T-helper 17 cell (primary cell): ENCODE measurements at regions not wholly inside any gene's neighbourhood (a gene's known extent, or its start where the extent isn't known, plus 50 kb on each side); places are given as distances from the start of the nearest gene placed in this dataset.
"Not testable (repeated sequence)": the region's sequence is repeated elsewhere in the genome, so short reads cannot be mapped to it uniquely, and the experiment has no call there.

Experiments
- ATAC-seq: fragments of 150-1000 bp; cut with Tn5 transposase; 2 replicates; pipeline ENCODE4 v1.10.0; 2021; ENCODE audit warnings: mild to moderate bottlenecking, moderate library complexity
- DNase-seq, 3 donors: peaks; one replicate each; pipeline versions ENCODE4 v3.0.0 to v3.0.0-alpha.2; 2020 to 2021
- H3K9me3 ChIP-seq: one replicate; pipeline ENCODE4 v1.7.0; 2013; ENCODE audit warnings: low read length, mild to moderate bottlenecking; ENCODE audit not compliant: control insufficient read depth, poor library complexity, severe bottlenecking
- H3K27ac Mint-ChIP-seq: one replicate; pipeline ENCODE4 v1.8.0; 2022; ENCODE audit warnings: mild to moderate bottlenecking, moderate library complexity, mixed read lengths
- H3K27me3 Mint-ChIP-seq: one replicate; pipeline ENCODE4 v1.8.0; 2022; ENCODE audit warnings: mixed read lengths
- H3K36me3 Mint-ChIP-seq: one replicate; pipeline ENCODE4 v1.8.0; 2022; ENCODE audit warnings: low read depth, mixed read lengths
- H3K4me1 Mint-ChIP-seq: one replicate; pipeline ENCODE4 v1.8.0; 2022; ENCODE audit warnings: mild to moderate bottlenecking, mixed read lengths
- H3K4me3 Mint-ChIP-seq: one replicate; pipeline ENCODE4 v1.8.0; 2022; ENCODE audit warnings: mild to moderate bottlenecking, moderate library complexity, mixed read lengths

GRCh38 chr6:94213226-94213625 is 793.9 kb upstream of the EPHA7 start:
- ATAC-seq: no peak
- no peaks in the 10 kb centered on the region for H3K9me3 ChIP-seq
- H3K4me3 Mint-ChIP-seq: no peak overlapping the region
- no peak overlapping the region for H3K27ac Mint-ChIP-seq
- H3K36me3 Mint-ChIP-seq: no peaks in the 10 kb centered on the region
- no peaks in the 10 kb centered on the region for H3K4me1 Mint-ChIP-seq
- no peaks in the 10 kb centered on the region for H3K27me3 Mint-ChIP-seq
- DNase-seq: no peak

DNA sequence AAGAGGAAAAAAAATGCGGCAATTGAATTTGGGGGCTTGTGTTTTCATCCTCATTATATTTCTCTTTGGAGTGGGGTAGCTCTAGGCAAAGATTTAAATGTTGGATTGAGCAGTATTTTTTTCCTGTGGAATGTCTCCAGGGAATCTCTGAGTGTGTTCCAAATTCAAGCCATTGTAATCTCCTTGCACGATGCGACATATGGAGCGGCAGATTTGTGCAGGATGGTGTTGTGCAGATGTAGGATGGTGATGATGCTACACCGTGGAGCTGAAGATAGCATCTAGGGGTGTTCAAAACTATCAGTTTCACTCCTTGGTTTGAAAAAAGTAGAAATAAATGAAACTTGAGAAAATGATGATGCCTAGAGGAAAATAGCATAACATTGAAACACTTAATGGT is 777.5 kb upstream of the EPHA7 start:
- Mint-ChIP-seq H3K36me3 (no peaks in the 10 kb centered on the region), H3K27me3 (no peaks in the 10 kb centered on the region), H3K4me1 (no peaks in the 10 kb centered on the region), H3K4me3 (no peak overlapping the region), H3K27ac (no peak overlapping the region)
- ATAC-seq (no peak), DNase-seq (no peak)
- no peaks in the 10 kb centered on the region for H3K9me3 ChIP-seq

DNA sequence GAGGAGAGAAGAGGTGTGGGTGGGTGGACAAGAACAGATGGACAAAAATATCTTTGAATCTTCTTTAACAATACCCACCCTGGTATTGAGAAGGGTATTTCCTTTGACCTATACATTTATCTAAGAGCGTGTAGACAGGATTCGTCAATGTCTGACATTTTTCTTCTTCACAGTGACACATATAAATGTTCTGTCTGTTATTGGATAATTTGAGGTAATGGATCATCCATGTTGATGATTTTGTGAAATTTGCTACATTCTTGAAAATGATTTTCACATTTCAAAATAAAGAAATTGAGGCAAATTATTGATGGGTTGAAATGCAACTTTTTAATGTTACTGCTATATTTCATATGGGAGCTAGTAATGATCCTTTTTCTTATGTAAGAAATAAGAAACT is 770.7 kb upstream of the EPHA7 start:
- Mint-ChIP-seq H3K4me1 (no peaks in the 10 kb centered on the region), H3K27me3 (no peaks in the 10 kb centered on the region), H3K4me3 (no peak overlapping the region), H3K36me3 (no peaks in the 10 kb centered on the region), H3K27ac (no peak overlapping the region)
- no peaks in the 10 kb centered on the region for H3K9me3 ChIP-seq
- ATAC-seq (no peak), DNase-seq (no peak)

- Mint-ChIP-seq H3K36me3 (no peaks in the 10 kb centered on the region), H3K27ac (no peak overlapping the region), H3K4me1 (no peaks in the 10 kb centered on the region), H3K27me3 (no peaks in the 10 kb centered on the region), H3K4me3 (no peak overlapping the region)
- DNase-seq: no peak
- no peaks in the 10 kb centered on the region for H3K9me3 ChIP-seq
- ATAC-seq: no peak
Observed at GRCh38 chr6:94184666-94185464, 765.5 kb upstream of the EPHA7 start.

DNA sequence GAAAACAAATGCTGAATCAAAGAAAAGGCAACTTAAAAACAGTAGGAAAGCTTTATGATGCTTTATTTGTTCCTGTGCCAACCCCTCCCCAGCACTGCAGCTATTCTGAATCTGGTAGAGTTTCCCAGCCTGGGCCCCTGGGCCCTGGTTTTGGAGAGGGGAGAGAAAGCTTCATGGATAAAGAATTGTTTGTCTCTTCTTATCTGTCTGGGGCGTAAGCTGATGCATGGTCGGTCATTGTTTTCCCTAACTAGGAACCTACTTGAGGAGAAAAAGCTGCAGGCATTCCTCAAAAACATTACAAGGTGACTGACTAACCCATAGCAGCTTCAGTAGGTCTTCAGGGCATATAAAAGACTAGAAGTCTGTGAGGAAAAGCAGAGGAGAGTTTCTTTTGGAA is 758.1 kb upstream of the EPHA7 start:
- H3K27me3 Mint-ChIP-seq: no peaks in the 10 kb centered on the region
- H3K36me3 Mint-ChIP-seq: no peaks in the 10 kb centered on the region
- DNase-seq (no peak), ATAC-seq (no peak)
- H3K4me3 Mint-ChIP-seq: no peak overlapping the region
- H3K9me3 ChIP-seq: no peaks in the 10 kb centered on the region
- H3K4me1 Mint-ChIP-seq: no peaks in the 10 kb centered on the region
- no peak overlapping the region for H3K27ac Mint-ChIP-seq

GRCh38 chr6:94175465-94175864 is 756.1 kb upstream of the EPHA7 start:
- Mint-ChIP-seq H3K4me3 (no peak overlapping the region), H3K27ac (no peak overlapping the region), H3K27me3 (no peaks in the 10 kb centered on the region), H3K36me3 (no peaks in the 10 kb centered on the region), H3K4me1 (no peaks in the 10 kb centered on the region)
- ATAC-seq (no peak), DNase-seq (no peak)
- H3K9me3 ChIP-seq: no peaks in the 10 kb centered on the region

GRCh38 chr6:94163877-94164276 is 744.5 kb upstream of the EPHA7 start:
- Mint-ChIP-seq H3K36me3 (no peaks in the 10 kb centered on the region), H3K27ac (no peak overlapping the region), H3K4me3 (no peak overlapping the region), H3K4me1 (no peaks in the 10 kb centered on the region), H3K27me3 (no peaks in the 10 kb centered on the region)
- no peaks in the 10 kb centered on the region for H3K9me3 ChIP-seq
- no peak for ATAC-seq
- DNase-seq: no peak

DNA sequence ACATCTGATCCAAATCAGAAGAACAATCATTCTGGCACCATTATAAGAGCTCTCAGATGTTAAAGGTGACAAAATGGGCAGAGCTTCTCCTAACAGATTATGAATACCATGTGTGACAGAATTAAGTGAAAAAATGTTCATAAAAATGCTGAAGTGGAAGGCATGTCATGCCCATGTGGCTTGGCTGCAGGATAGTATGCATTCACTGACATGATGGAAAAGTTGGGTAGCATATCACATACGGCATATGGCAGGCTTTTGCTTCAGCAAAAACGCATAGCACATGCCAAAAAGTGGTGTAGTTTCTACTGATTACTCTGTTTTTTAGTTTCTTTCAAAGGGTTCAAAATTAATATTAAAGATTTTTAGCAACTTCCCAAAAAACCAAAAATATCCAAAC is 731.5 kb upstream of the EPHA7 start:
- no peaks in the 10 kb centered on the region for H3K9me3 ChIP-seq
- DNase-seq: no peak
- Mint-ChIP-seq H3K36me3 (no peaks in the 10 kb centered on the region), H3K27me3 (no peaks in the 10 kb centered on the region), H3K4me3 (no peak overlapping the region), H3K27ac (no peak overlapping the region), H3K4me1 (no peaks in the 10 kb centered on the region)
- no peak for ATAC-seq

DNA sequence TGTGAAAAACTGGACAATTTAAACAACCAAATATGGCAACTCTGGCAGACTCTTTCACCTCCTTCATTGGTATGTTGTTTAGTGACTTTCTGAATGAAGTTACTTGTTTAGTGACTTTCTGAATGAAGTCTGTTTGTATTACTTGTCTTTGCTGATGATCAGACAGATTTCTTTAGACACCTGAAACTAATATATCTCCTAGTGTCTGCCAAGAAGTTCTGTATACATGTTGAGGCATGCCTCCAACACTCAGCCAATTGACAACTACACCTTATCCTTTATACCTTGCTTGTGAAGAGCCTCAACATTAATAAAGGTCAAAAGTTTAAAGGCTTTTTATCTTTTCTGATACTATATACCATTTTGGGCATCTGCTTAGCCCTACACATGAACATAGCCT is 725.4 kb upstream of the EPHA7 start:
- Mint-ChIP-seq H3K4me3 (no peak overlapping the region), H3K27ac (no peak overlapping the region), H3K27me3 (no peaks in the 10 kb centered on the region), H3K36me3 (no peaks in the 10 kb centered on the region), H3K4me1 (no peaks in the 10 kb centered on the region)
- no peak for DNase-seq
- ATAC-seq: no peak
- H3K9me3 ChIP-seq: no peaks in the 10 kb centered on the region

- H3K36me3 Mint-ChIP-seq, H3K4me1 Mint-ChIP-seq: not testable (repeated sequence)
Observed at GRCh38 chr6:94137178-94137577, 717.8 kb upstream of the EPHA7 start.

DNA sequence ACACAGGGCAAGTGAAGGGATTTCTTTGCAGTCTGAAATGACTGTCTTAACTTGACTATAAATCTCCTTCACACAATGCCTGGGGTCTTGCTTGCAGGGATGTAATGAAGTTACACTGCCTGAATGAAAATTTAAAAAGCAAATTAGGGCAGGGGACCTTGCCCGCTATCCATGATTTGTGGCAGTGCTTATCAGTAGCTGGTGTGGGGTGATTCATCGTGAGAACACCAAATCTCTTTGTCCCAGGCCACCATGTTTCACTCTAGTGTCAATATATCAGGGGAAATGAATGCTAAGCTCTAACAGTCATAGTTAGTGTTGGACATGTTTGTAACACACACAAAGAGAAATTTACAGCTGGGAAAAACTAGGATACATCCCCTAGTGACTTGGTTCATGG is 713.7 kb upstream of the EPHA7 start:
- Mint-ChIP-seq H3K4me1 (no peaks in the 10 kb centered on the region), H3K27ac (no peak overlapping the region), H3K4me3 (no peak overlapping the region), H3K36me3 (no peaks in the 10 kb centered on the region), H3K27me3 (no peaks in the 10 kb centered on the region)
- H3K9me3 ChIP-seq: no peaks in the 10 kb centered on the region
- no peak for ATAC-seq
- DNase-seq: no peak

More at GRCh38 chr6:94137178-94137577, 717.8 kb upstream of the EPHA7 start:
- H3K27ac Mint-ChIP-seq, DNase-seq, ATAC-seq, H3K27me3 Mint-ChIP-seq, H3K9me3 ChIP-seq, H3K4me3 Mint-ChIP-seq: not testable (repeated sequence)

DNA sequence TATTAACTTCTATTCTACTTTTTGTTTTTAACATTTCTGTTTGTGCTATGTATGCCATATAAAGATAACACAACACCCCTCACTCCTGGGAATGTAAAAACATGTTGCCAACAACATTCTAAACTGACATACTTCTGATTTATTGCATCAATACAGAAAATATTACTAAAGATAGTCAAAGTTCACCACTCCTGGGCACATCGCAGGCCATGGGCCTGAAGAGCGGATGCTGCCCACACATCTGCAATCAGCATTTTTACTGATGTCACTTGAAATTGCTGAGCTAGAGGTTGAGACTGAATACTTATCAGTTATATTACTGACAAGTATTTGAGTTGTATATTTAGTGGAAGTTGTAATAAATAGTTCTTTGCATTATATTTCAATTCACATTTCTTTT is 711.9 kb upstream of the EPHA7 start:
- no peaks in the 10 kb centered on the region for H3K27me3 Mint-ChIP-seq
- ATAC-seq (no peak), DNase-seq (no peak)
- no peaks in the 10 kb centered on the region for H3K4me1 Mint-ChIP-seq
- no peaks in the 10 kb centered on the region for H3K9me3 ChIP-seq
- H3K27ac Mint-ChIP-seq: no peak overlapping the region
- no peaks in the 10 kb centered on the region for H3K36me3 Mint-ChIP-seq
- no peak overlapping the region for H3K4me3 Mint-ChIP-seq

DNA sequence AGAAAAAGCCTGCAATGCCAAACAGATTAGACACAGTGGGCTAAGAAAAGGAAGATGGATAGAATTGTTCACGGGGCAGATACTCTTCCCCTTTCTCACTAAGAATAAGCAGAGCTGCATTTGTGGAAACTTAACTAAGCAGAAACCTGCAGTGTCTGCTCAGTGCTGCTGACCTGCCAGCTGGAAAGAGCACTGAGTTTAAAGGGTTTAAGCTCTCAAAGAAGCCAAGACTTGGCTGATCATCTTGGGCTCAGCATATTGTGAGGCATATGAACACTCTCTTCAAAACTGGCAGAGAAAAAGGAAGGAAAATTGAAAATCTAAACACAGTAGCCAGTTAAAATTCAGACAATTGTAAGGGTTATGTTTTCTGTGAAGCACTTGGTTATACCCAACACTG is 711.1 kb upstream of the EPHA7 start:
- ATAC-seq: no peak
- H3K27me3 Mint-ChIP-seq: no peaks in the 10 kb centered on the region
- H3K27ac Mint-ChIP-seq: no peak overlapping the region
- H3K4me1 Mint-ChIP-seq: no peaks in the 10 kb centered on the region
- no peak for DNase-seq
- H3K4me3 Mint-ChIP-seq: no peak overlapping the region
- H3K9me3 ChIP-seq: no peaks in the 10 kb centered on the region
- no peaks in the 10 kb centered on the region for H3K36me3 Mint-ChIP-seq

DNA sequence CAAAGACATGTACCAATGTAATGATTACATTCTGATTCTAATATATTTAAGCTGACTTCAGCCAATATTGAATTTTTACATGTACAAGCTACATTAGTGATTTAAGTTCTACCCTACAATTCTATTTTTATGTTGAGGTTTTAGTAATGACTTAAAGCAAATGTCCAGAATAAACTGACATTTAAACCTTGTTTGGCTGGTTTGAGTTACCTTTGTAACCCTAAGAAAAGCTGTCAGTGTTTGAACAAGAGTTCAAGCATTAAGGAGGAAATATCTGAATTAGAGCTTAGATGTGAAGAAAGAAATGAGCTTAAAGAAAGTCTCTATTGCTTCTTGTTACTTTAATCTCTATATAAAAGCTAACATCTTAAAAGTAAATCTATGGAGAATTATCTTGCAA is 710.6 kb upstream of the EPHA7 start:
- Mint-ChIP-seq H3K36me3 (no peaks in the 10 kb centered on the region), H3K27ac (no peak overlapping the region), H3K4me3 (no peak overlapping the region), H3K4me1 (no peaks in the 10 kb centered on the region), H3K27me3 (no peaks in the 10 kb centered on the region)
- H3K9me3 ChIP-seq: no peaks in the 10 kb centered on the region
- no peak for ATAC-seq
- no peak for DNase-seq
